ENCODE measurements at regions not wholly inside any gene's neighbourhood (a gene's known extent, or its start where the extent isn't known, plus 50 kb on each side); places are given as distances from the start of the nearest gene placed in this dataset.

- Histone ChIP-seq H3K4me3 (no peak overlapping the region), H3K36me3 (no peaks in the 10 kb centered on the region), H3K27me3 (no peaks in the 10 kb centered on the region), H3K9me3 (no peaks in the 10 kb centered on the region), H3K27ac (no peak overlapping the region), H3K4me1 (no peaks in the 10 kb centered on the region)
- intact Hi-C loops (cut with DNase I): no loop called here
- no peak for DNase-seq (ENCODE audit: extremely low spot score in 2 of 2)
- TF ChIP-seq CTCF (IDR thresholded peaks at IDR 0.05): no peak
- no peak for TF ChIP-seq POLR2AphosphoS5 (IDR thresholded peaks at IDR 0.05; ENCODE audit: insufficient read depth in 1 of 2, low read depth in 1 of 2)
- no peak for TF ChIP-seq POLR2A (IDR thresholded peaks at IDR 0.05)
Measured at GRCh38 chr5:8333977-8334376, 465.0 kb downstream of the MTRR start.

- no peaks in the 10 kb centered on the region for H3K27me3 ChIP-seq
- no peak for TF ChIP-seq POLR2AphosphoS5 (IDR thresholded peaks at IDR 0.05; ENCODE audit: insufficient read depth in 1 of 2, low read depth in 1 of 2)
- TF ChIP-seq CTCF (IDR thresholded peaks at IDR 0.05): no peak
- TF ChIP-seq POLR2A (IDR thresholded peaks at IDR 0.05): no peak
- H3K27ac ChIP-seq: no peak overlapping the region
- no peak for DNase-seq (ENCODE audit: extremely low spot score in 2 of 2)
- H3K4me3 ChIP-seq: no peak overlapping the region
- H3K4me1 ChIP-seq: no peaks in the 10 kb centered on the region
- intact Hi-C loops (cut with DNase I): no loop called here
- H3K9me3 ChIP-seq: no peaks in the 10 kb centered on the region
- no peaks in the 10 kb centered on the region for H3K36me3 ChIP-seq
Measured at GRCh38 chr5:8340261-8340660, 471.3 kb downstream of the MTRR start.

GRCh38 chr5:8340739-8341344 lies 471.9 kb downstream of the MTRR start:
- no peaks in the 10 kb centered on the region for H3K27me3 ChIP-seq
- no peak overlapping the region for H3K27ac ChIP-seq
- no peak for TF ChIP-seq POLR2AphosphoS5 (IDR thresholded peaks at IDR 0.05; ENCODE audit: insufficient read depth in 1 of 2, low read depth in 1 of 2)
- TF ChIP-seq POLR2A (IDR thresholded peaks at IDR 0.05): no peak
- no peak for TF ChIP-seq CTCF (IDR thresholded peaks at IDR 0.05)
- DNase-seq (ENCODE audit: extremely low spot score in 2 of 2): no peak
- intact Hi-C loops (cut with DNase I): no loop called here
- no peaks in the 10 kb centered on the region for H3K36me3 ChIP-seq
- H3K4me3 ChIP-seq: no peak overlapping the region
- H3K4me1 ChIP-seq: no peaks in the 10 kb centered on the region
- no peaks in the 10 kb centered on the region for H3K9me3 ChIP-seq

GRCh38 chr5:8341406-8341805 lies 472.5 kb downstream of the MTRR start:
- Histone ChIP-seq H3K9me3 (no peaks in the 10 kb centered on the region), H3K4me3 (no peak overlapping the region), H3K4me1 (no peaks in the 10 kb centered on the region), H3K27ac (no peak overlapping the region), H3K27me3 (no peaks in the 10 kb centered on the region), H3K36me3 (no peaks in the 10 kb centered on the region)
- TF ChIP-seq POLR2A (IDR thresholded peaks at IDR 0.05) (no peak), CTCF (IDR thresholded peaks at IDR 0.05) (no peak), POLR2AphosphoS5 (IDR thresholded peaks at IDR 0.05; ENCODE audit: insufficient read depth in 1 of 2, low read depth in 1 of 2) (no peak)
- DNase-seq (ENCODE audit: extremely low spot score in 2 of 2): no peak
- intact Hi-C loops (cut with DNase I): no loop called here

- H3K4me1 ChIP-seq: no peaks in the 10 kb centered on the region
- TF ChIP-seq CTCF (IDR thresholded peaks at IDR 0.05): no peak
- no peak for TF ChIP-seq POLR2A (IDR thresholded peaks at IDR 0.05)
- no peak for TF ChIP-seq POLR2AphosphoS5 (IDR thresholded peaks at IDR 0.05; ENCODE audit: insufficient read depth in 1 of 2, low read depth in 1 of 2)
- intact Hi-C loops (cut with DNase I): no loop called here
Measured at GRCh38 chr5:8347984-8348383, 479.0 kb downstream of the MTRR start.

More at GRCh38 chr5:8347984-8348383, 479.0 kb downstream of the MTRR start:
- Histone ChIP-seq H3K27me3 (no peaks in the 10 kb centered on the region), H3K9me3 (no peaks in the 10 kb centered on the region), H3K36me3 (no peaks in the 10 kb centered on the region), H3K4me3 (no peak overlapping the region), H3K27ac (no peak overlapping the region)
- no peak for DNase-seq (ENCODE audit: extremely low spot score in 2 of 2)
